ENCODE measurements at regions not wholly inside any gene's neighbourhood (a gene's known extent, or its start where the extent isn't known, plus 50 kb on each side); places are given as distances from the start of the nearest gene placed in this dataset.

DNA sequence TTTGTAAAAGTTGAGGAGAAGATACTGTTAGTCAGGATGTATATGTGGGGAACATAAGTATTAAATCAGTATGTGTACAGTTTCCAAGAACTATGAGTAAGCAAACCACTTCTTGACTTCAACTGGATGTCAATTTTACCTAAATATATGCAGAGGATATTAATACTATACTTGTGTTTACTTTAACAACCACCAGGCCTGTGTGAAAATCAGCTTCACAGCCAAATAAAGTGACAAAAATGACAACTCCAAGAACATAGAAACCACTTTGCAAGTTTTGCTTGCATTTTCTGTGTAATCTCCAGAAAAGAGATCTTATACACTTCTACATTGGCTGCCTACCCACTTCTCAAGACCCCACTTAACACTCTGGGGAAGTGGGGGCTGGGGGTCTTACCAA is 293.3 kb upstream of the RORA start:
- no peaks in the 10 kb centered on the region; a peak in 2 of 4 replicates for H3K27me3 ChIP-seq (replicated peaks in 1 of 2; ENCODE audit: control insufficient read depth in 2 of 2, insufficient read depth in 2 of 2, low read length in 1 of 2)
- CTCF ChIA-PET = interaction anchor here (0.8 kb wide), 1 partner anchor 312 kb away, joined by 4 read pairs; no protein-coding TSS in a partner anchor
- TF ChIP-seq FOS (IDR thresholded peaks at IDR 0.05; ENCODE audit: borderline replicate concordance, extremely low read depth, insufficient read length) (no peak), JUND (IDR thresholded peaks at IDR 0.05; ENCODE audit: low read depth, low read length) (no peak), BRCA1 (IDR thresholded peaks at IDR 0.05; ENCODE audit: low read depth, low read length) (no peak), CREB1 (IDR thresholded peaks at IDR 0.05; ENCODE audit: low read depth) (no peak), TCF7 (IDR thresholded peaks at IDR 0.05; ENCODE audit: borderline replicate concordance) (no peak)
- H4K20me1 ChIP-seq (ENCODE audit: control insufficient read depth, insufficient read depth) = no peaks in the 10 kb centered on the region
- H3K4me3 ChIP-seq = no peak overlapping the region
- no peak overlapping the region for H3K9ac ChIP-seq (ENCODE audit: control insufficient read depth, insufficient read depth, low read length)
- H3K36me3 ChIP-seq (ENCODE audit: control insufficient read depth in 2 of 2, insufficient read depth in 2 of 2, low read length in 1 of 2) = no peaks in the 10 kb centered on the region
- no TSS peak for BruUV-seq (replicated peaks)
- POLR2A ChIA-PET = no interaction called here
- RAD21 ChIA-PET (ENCODE audit: unreplicated experiment) = no interaction called here
- DNase-seq (ENCODE audit: low read depth, low spot score) (no peak), FAIRE-seq (no peak), ATAC-seq (no peak)
- H2AFZ ChIP-seq (ENCODE audit: control insufficient read depth, low read depth, low read length) = no peak overlapping the region
- no peak overlapping the region for H3K27ac ChIP-seq (ENCODE audit: control insufficient read depth, insufficient read depth)
- SMC1A ChIA-PET (ENCODE audit: uncharacterized antibody, unreplicated experiment) = no interaction called here
- in situ Hi-C loops (cut with MboI) (no loop called here), intact Hi-C loops (cut with micrococcal nuclease; ENCODE audit: unreplicated experiment) (no loop called here)
- no peaks in the 10 kb centered on the region for H3K9me3 ChIP-seq (replicated peaks; ENCODE audit: control insufficient read depth, insufficient read depth, low read length)
- H3K4me2 ChIP-seq (ENCODE audit: control insufficient read depth, insufficient read depth) = no peak overlapping the region
- H3K4me1 ChIP-seq (ENCODE audit: control insufficient read depth, insufficient read depth, low read length) = no peaks in the 10 kb centered on the region
- no peaks in the 10 kb centered on the region for H3K79me2 ChIP-seq (ENCODE audit: control insufficient read depth, insufficient read depth, low read length)

- RAD21 ChIA-PET (ENCODE audit: unreplicated experiment) = no interaction called here
- TF ChIP-seq POLR2AphosphoS5 (IDR thresholded peaks at IDR 0.05; ENCODE audit: low read length) = no peak
- DNase-seq (ENCODE audit: low read depth, low spot score) (no peak), FAIRE-seq (no peak), ATAC-seq (no peak)
- no peaks in the 10 kb centered on the region for H3K79me2 ChIP-seq (ENCODE audit: control insufficient read depth, insufficient read depth, low read length)
- H3K4me2 ChIP-seq (ENCODE audit: control insufficient read depth, insufficient read depth) = no peak overlapping the region
- no peaks in the 10 kb centered on the region; a peak in 2 of 4 replicates for H3K27me3 ChIP-seq (replicated peaks in 1 of 2; ENCODE audit: control insufficient read depth in 2 of 2, insufficient read depth in 2 of 2, low read length in 1 of 2)
- no peak overlapping the region for H2AFZ ChIP-seq (ENCODE audit: control insufficient read depth, low read depth, low read length)
- H3K36me3 ChIP-seq (ENCODE audit: control insufficient read depth in 2 of 2, insufficient read depth in 2 of 2, low read length in 1 of 2) = no peaks in the 10 kb centered on the region
- in situ Hi-C loops (cut with MboI) = no loop called here
- no peak overlapping the region for H3K9ac ChIP-seq (ENCODE audit: control insufficient read depth, insufficient read depth, low read length)
- POLR2A ChIA-PET = no interaction called here
- H3K27ac ChIP-seq (ENCODE audit: control insufficient read depth, insufficient read depth) = no peak overlapping the region
- H3K4me1 ChIP-seq (ENCODE audit: control insufficient read depth, insufficient read depth, low read length) = no peaks in the 10 kb centered on the region
- 12% methylated on average over 3 of the region's 3 CpGs for WGBS (ENCODE audit: insufficient coverage, insufficient replicate concordance, low lambda C conversion rate, missing lambda C conversion rate)
- intact Hi-C loops (cut with micrococcal nuclease; ENCODE audit: unreplicated experiment) = no loop called here
- SMC1A ChIA-PET (ENCODE audit: uncharacterized antibody, unreplicated experiment) = no interaction called here
- no peaks in the 10 kb centered on the region for H4K20me1 ChIP-seq (ENCODE audit: control insufficient read depth, insufficient read depth)
- CTCF ChIA-PET = interaction anchor here (0.8 kb wide), 1 partner anchor 312 kb away, joined by 4 read pairs; no protein-coding TSS in a partner anchor
- H3K4me3 ChIP-seq = no peak overlapping the region
- no peaks in the 10 kb centered on the region for H3K9me3 ChIP-seq (replicated peaks; ENCODE audit: control insufficient read depth, insufficient read depth, low read length)
- no TSS peak for BruUV-seq (replicated peaks)
Measured at GRCh38 chr15:61521953-61522352, 292.9 kb upstream of the RORA start.
